ENCODE measurements at regions not wholly inside any gene's neighbourhood (a gene's known extent, or its start where the extent isn't known, plus 50 kb on each side); places are given as distances from the start of the nearest gene placed in this dataset.

- no peak for DNase-seq
These were observed 67.8 kb downstream of the CASP12 start for GRCh38 chr11:104830508-104830907.

GRCh38 chr11:104830080-104830479 lies 68.2 kb downstream of the CASP12 start:
- no peak for DNase-seq

- no peak for DNase-seq
These were observed 71.5 kb downstream of the CASP12 start for GRCh38 chr11:104826772-104827171.

- no peak for DNase-seq
These were observed 74.6 kb downstream of the CASP12 start for GRCh38 chr11:104823657-104824056.

GRCh38 chr11:104820431-104820830 lies 77.8 kb downstream of the CASP12 start:
- DNase-seq: no peak

GRCh38 chr11:104819603-104820002 lies 78.7 kb downstream of the CASP12 start:
- no peak for DNase-seq

- DNase-seq: no peak
These were observed 79.2 kb downstream of the CASP12 start for GRCh38 chr11:104819107-104819506.

GRCh38 chr11:104817973-104818372 lies 80.3 kb downstream of the CASP12 start:
- DNase-seq: no peak

- no peak for DNase-seq
These were observed 84.7 kb downstream of the CASP12 start for GRCh38 chr11:104813532-104813931.

GRCh38 chr11:104812103-104812788 lies 86.0 kb downstream of the CASP12 start:
- DNase-seq: no peak

- no peak for DNase-seq
These were observed 94.5 kb downstream of the CASP12 start for GRCh38 chr11:104803776-104804175.

GRCh38 chr11:104799251-104799650 lies 99.0 kb downstream of the CASP12 start:
- DNase-seq: no peak

GRCh38 chr11:104798789-104799188 lies 99.5 kb downstream of the CASP12 start:
- DNase-seq: no peak

- no peak for DNase-seq
These were observed 102.0 kb downstream of the CASP12 start for GRCh38 chr11:104796301-104796700.

- no peak for DNase-seq
These were observed 102.6 kb downstream of the CASP12 start for GRCh38 chr11:104795501-104796213.

- DNase-seq: no peak
These were observed 105.4 kb downstream of the CASP12 start for GRCh38 chr11:104792861-104793260.

- DNase-seq: no peak
These were observed 106.4 kb downstream of the CASP12 start for GRCh38 chr11:104791896-104792295.

- DNase-seq: no peak
These were observed 113.4 kb downstream of the CASP12 start for GRCh38 chr11:104784684-104785460.

GRCh38 chr11:104783241-104783640 lies 115.0 kb downstream of the CASP12 start:
- DNase-seq: no peak

- no peak for DNase-seq
These were observed 115.9 kb downstream of the CASP12 start for GRCh38 chr11:104782377-104782754.

GRCh38 chr11:104781719-104782376 lies 116.4 kb downstream of the CASP12 start:
- DNase-seq: no peak

GRCh38 chr11:104781037-104781436 lies 117.2 kb downstream of the CASP12 start:
- DNase-seq: no peak

- DNase-seq: no peak
These were observed 121.6 kb downstream of the CASP12 start for GRCh38 chr11:104776501-104777170.
